Endodermal cell (in vitro differentiated cells): ENCODE measurements at regions not wholly inside any gene's neighbourhood (a gene's known extent, or its start where the extent isn't known, plus 50 kb on each side); places are given as distances from the start of the nearest gene placed in this dataset.

Source experiments
- DNase-seq: peaks from one replicate; pipeline ENCODE4 v3.0.0-alpha.2; 2017
- H3K27ac ChIP-seq: 2 replicates; pipeline ENCODE4 v1.5.1; 2013; ENCODE audit warnings: mild to moderate bottlenecking, low read depth, low read length, moderate library complexity
- H3K27me3 ChIP-seq: 2 replicates; pipeline ENCODE4 v1.6.1; 2013; ENCODE audit warnings: mild to moderate bottlenecking, low read length, moderate library complexity; ENCODE audit not compliant: insufficient read depth, control insufficient read depth, poor library complexity, severe bottlenecking
- H3K36me3 ChIP-seq: 2 replicates; pipeline ENCODE4 v1.7.0; 2013; ENCODE audit warnings: mild to moderate bottlenecking, low read length, moderate library complexity; ENCODE audit not compliant: control insufficient read depth, insufficient read depth
- H3K4me1 ChIP-seq: one replicate; pipeline ENCODE4 v1.7.0; 2013; ENCODE audit warnings: low read length; ENCODE audit not compliant: control insufficient read depth, insufficient read depth
- H3K4me3 ChIP-seq: 2 replicates; pipeline ENCODE4 v1.5.1; 2013; ENCODE audit warnings: mild to moderate bottlenecking, low read length, moderate library complexity
- H3K9ac ChIP-seq: 2 replicates; pipeline ENCODE4 v1.6.1; 2013; ENCODE audit warnings: mild to moderate bottlenecking, low read length, moderate library complexity; ENCODE audit not compliant: poor library complexity, severe bottlenecking; ENCODE audit errors: extremely low read depth
- H3K9me3 ChIP-seq: 2 replicates; pipeline ENCODE4 v1.6.1; 2013; ENCODE audit warnings: mild to moderate bottlenecking, low read length, moderate library complexity; ENCODE audit not compliant: control insufficient read depth
- H3K27ac Mint-ChIP-seq: 2 replicates; pipeline ENCODE4 v1.8.0; 2020; ENCODE audit warnings: mixed read lengths
- H3K27me3 Mint-ChIP-seq: 2 replicates; pipeline ENCODE4 v1.8.0; 2021; ENCODE audit warnings: mild to moderate bottlenecking, mixed read lengths; ENCODE audit not compliant: insufficient read depth
- H3K36me3 Mint-ChIP-seq: 2 replicates; pipeline ENCODE4 v1.8.0; 2020; ENCODE audit warnings: low read depth, mixed read lengths
- H3K4me1 Mint-ChIP-seq: 2 replicates; pipeline ENCODE4 v1.8.0; 2020; ENCODE audit warnings: mixed read lengths
- H3K4me3 Mint-ChIP-seq: 2 replicates; pipeline ENCODE4 v1.8.0; 2020; ENCODE audit warnings: mild to moderate bottlenecking, moderate library complexity, mixed read lengths
- H3K9me3 Mint-ChIP-seq: 2 replicates; pipeline ENCODE4 v1.8.0; 2020; ENCODE audit warnings: mild to moderate bottlenecking, mixed read lengths
- WGBS, 2 experiments: methylation state at CpG; one replicate each; pipeline versions ENCODE4 v1.1.5 to v1.1.7; 2013; ENCODE audit warnings: missing lambda C conversion rate in 2 of 2, mixed read lengths in 1 of 2; ENCODE audit not compliant: insufficient coverage in 1 of 2, insufficient read length in 1 of 2; 5-methylcytosine and 5-hydroxymethylcytosine counted together
- TF ChIP-seq, protein P1 (sequence below): fragments of 200-600 bp; sonication (generic); conservative IDR thresholded peaks from 2 replicates; pipeline ENCODE4 v1.5.0; 2021; ENCODE audit warnings: antibody characterized with exemption, mild to moderate bottlenecking

DNA sequence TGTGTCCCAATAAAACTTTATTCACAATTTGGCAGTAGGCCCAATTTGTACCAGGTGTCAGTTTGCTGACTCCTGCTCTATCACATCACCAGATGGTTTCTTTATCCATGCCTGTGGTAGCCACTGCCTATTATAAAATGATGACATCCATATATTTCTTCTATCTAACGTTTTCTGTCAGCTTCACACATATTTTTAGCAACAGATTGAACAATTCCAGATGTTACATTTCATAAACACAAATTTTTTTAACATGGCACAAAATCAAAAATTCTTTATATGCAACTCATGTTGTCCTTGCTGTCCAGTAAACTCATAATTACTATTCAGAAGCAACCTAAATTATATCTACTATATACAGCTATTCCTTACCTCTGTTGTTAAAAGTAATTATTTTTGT is 1371.6 kb downstream of the NSUN3 start:
- H3K4me3 Mint-ChIP-seq: no peak overlapping the region
- whole genome bisulfite sequencing, 2 experiments: 0% methylated on average over 1 of the region's 1 CpG
- H3K9me3 Mint-ChIP-seq: no peaks in the 10 kb centered on the region
- Histone ChIP-seq H3K9ac (no peak overlapping the region), H3K27ac (no peak overlapping the region), H3K4me3 (no peak overlapping the region), H3K36me3 (no peaks in the 10 kb centered on the region), H3K27me3 (no peaks in the 10 kb centered on the region), H3K9me3 (no peaks in the 10 kb centered on the region), H3K4me1 (no peaks in the 10 kb centered on the region)
- TF ChIP-seq, protein P1, sequence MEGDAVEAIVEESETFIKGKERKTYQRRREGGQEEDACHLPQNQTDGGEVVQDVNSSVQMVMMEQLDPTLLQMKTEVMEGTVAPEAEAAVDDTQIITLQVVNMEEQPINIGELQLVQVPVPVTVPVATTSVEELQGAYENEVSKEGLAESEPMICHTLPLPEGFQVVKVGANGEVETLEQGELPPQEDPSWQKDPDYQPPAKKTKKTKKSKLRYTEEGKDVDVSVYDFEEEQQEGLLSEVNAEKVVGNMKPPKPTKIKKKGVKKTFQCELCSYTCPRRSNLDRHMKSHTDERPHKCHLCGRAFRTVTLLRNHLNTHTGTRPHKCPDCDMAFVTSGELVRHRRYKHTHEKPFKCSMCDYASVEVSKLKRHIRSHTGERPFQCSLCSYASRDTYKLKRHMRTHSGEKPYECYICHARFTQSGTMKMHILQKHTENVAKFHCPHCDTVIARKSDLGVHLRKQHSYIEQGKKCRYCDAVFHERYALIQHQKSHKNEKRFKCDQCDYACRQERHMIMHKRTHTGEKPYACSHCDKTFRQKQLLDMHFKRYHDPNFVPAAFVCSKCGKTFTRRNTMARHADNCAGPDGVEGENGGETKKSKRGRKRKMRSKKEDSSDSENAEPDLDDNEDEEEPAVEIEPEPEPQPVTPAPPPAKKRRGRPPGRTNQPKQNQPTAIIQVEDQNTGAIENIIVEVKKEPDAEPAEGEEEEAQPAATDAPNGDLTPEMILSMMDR: no peak
- H3K4me1 Mint-ChIP-seq: no peaks in the 10 kb centered on the region
- H3K36me3 Mint-ChIP-seq: no peaks in the 10 kb centered on the region
- H3K27me3 Mint-ChIP-seq: no peaks in the 10 kb centered on the region
- no peak for DNase-seq
- H3K27ac Mint-ChIP-seq: no peak overlapping the region

DNA sequence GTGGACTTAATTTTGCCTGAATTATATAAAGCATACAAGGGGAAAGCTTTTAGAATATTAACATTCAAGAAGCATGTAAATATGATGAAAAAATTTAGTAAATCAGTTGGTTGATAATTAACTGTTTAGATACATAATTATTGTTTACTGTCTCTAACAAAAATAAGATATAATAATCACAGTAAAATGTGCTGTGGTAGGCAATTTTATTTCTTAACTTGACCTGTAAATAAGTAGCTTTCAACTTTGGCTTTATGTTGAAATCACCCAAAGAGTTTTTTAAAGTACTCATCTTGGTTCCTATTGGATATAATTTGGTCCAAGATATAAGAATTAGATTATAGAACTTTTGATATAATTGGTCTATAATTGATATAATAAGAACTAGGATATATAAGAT is 1374.5 kb downstream of the NSUN3 start:
- no peak overlapping the region for H3K27ac Mint-ChIP-seq

DNA sequence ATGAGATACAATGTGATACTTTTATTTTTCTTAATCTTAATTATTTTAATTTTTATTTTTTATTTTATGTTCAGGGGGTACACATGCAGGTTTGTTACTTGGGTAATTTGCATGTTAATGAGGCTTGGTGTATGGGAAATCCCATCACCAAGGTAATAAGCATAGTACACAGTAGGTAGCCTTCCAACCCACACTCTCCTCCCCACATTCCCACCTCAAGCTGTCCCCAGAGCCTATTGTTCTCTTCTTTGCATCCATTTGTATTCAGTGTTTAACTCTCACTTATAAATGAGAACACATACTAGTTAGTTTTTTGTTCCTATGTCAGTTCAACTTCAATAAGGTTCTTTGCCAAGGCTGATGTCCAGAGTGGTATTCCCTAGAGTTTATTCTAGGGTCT is 1375.4 kb downstream of the NSUN3 start:
- H3K27me3 ChIP-seq: no peaks in the 10 kb centered on the region
- H3K9ac ChIP-seq: no peak overlapping the region
- H3K36me3 ChIP-seq: no peaks in the 10 kb centered on the region
- H3K9me3 ChIP-seq: no peaks in the 10 kb centered on the region
- DNase-seq: no peak
- H3K4me1 ChIP-seq: no peaks in the 10 kb centered on the region
- Mint-ChIP-seq H3K27ac (no peak overlapping the region), H3K4me1 (no peaks in the 10 kb centered on the region), H3K4me3 (no peak overlapping the region), H3K27me3 (no peaks in the 10 kb centered on the region), H3K9me3 (no peaks in the 10 kb centered on the region), H3K36me3 (no peaks in the 10 kb centered on the region)
- TF ChIP-seq, protein P1: no peak
- no peak overlapping the region for H3K4me3 ChIP-seq
- H3K27ac ChIP-seq: no peak overlapping the region

More for the DNA sequence above, 1374.5 kb downstream of the NSUN3 start:
- H3K4me1 ChIP-seq: no peaks in the 10 kb centered on the region
- H3K4me1 Mint-ChIP-seq: no peaks in the 10 kb centered on the region
- H3K4me3 ChIP-seq: no peak overlapping the region
- no peak for DNase-seq
- H3K9me3 Mint-ChIP-seq: no peaks in the 10 kb centered on the region
- H3K27me3 ChIP-seq: no peaks in the 10 kb centered on the region
- H3K9ac ChIP-seq: no peak overlapping the region
- no peak overlapping the region for H3K27ac ChIP-seq
- no peaks in the 10 kb centered on the region for H3K27me3 Mint-ChIP-seq
- TF ChIP-seq, protein P1: no peak
- no peaks in the 10 kb centered on the region for H3K36me3 ChIP-seq
- H3K9me3 ChIP-seq: no peaks in the 10 kb centered on the region
- no peak overlapping the region for H3K4me3 Mint-ChIP-seq
- H3K36me3 Mint-ChIP-seq: no peaks in the 10 kb centered on the region
